ENCODE measurements at regions not wholly inside any gene's neighbourhood (a gene's known extent, or its start where the extent isn't known, plus 50 kb on each side); places are given as distances from the start of the nearest gene placed in this dataset.

DNA sequence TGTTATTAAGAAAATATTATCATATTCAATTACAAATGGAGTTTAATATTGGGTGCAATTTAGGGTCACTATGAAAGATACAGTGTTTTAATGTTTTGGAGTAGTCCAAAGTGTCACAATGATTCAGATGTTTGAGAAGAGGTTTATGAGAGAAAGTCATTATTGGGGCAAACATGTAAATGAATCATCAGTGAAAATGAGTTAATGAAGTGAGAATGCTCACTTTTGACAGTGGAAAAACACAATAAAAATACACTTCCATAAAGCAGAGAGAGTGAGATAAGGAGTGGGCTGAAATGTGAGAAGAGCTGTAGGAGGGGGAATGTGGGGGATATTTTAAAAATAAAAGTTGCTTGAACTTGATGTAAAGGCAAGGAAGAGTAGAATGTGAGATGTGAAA lies 957.1 kb downstream of the PCDH18 start:
- H3K4me3 ChIP-seq = no peak overlapping the region
- H3K4me1 ChIP-seq = no peaks in the 10 kb centered on the region
- H3K36me3 ChIP-seq = no peaks in the 10 kb centered on the region
- no peaks in the 10 kb centered on the region for H3K9me3 ChIP-seq
- TF ChIP-seq, protein P1, sequence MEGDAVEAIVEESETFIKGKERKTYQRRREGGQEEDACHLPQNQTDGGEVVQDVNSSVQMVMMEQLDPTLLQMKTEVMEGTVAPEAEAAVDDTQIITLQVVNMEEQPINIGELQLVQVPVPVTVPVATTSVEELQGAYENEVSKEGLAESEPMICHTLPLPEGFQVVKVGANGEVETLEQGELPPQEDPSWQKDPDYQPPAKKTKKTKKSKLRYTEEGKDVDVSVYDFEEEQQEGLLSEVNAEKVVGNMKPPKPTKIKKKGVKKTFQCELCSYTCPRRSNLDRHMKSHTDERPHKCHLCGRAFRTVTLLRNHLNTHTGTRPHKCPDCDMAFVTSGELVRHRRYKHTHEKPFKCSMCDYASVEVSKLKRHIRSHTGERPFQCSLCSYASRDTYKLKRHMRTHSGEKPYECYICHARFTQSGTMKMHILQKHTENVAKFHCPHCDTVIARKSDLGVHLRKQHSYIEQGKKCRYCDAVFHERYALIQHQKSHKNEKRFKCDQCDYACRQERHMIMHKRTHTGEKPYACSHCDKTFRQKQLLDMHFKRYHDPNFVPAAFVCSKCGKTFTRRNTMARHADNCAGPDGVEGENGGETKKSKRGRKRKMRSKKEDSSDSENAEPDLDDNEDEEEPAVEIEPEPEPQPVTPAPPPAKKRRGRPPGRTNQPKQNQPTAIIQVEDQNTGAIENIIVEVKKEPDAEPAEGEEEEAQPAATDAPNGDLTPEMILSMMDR (IDR thresholded peaks at IDR 0.05) = no peak
- no peaks in the 10 kb centered on the region for H3K27me3 ChIP-seq
- DNase-seq = no peak
- no peak overlapping the region for H3K27ac ChIP-seq
- intact Hi-C loops (cut with DNase I) = no loop called here
- H3K9ac ChIP-seq (ENCODE audit: low read depth in 2 of 2, low read length in 2 of 2) = no peak overlapping the region

DNA sequence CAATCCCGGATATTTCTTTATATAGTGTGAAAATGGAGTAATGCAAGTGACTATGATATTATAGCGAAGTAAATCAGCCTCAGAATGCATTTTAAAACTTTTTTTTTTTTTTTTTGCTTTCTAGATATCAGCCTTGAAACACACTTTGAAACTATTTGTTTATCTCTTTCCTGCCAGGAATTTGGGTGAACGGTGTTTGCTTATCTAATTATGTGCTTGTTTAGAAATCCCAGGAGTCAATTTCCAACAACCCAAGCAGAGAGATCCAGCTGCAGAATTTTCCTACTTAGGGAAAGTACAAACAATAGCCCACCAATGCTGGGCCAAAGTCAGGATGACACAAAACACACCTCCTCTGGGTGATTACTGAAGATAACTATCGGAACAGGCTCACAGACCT lies 958.8 kb downstream of the PCDH18 start:
- no peak overlapping the region for H3K4me3 ChIP-seq
- TF ChIP-seq, protein P1 (IDR thresholded peaks at IDR 0.05) = no peak
- no peak for DNase-seq
- intact Hi-C loops (cut with DNase I) = no loop called here
- H3K9ac ChIP-seq (ENCODE audit: low read depth in 2 of 2, low read length in 2 of 2) = no peak overlapping the region
- H3K27me3 ChIP-seq = no peaks in the 10 kb centered on the region
- H3K9me3 ChIP-seq = no peaks in the 10 kb centered on the region
- H3K36me3 ChIP-seq = no peaks in the 10 kb centered on the region
- H3K4me1 ChIP-seq = no peaks in the 10 kb centered on the region
- H3K27ac ChIP-seq = no peak overlapping the region

DNA sequence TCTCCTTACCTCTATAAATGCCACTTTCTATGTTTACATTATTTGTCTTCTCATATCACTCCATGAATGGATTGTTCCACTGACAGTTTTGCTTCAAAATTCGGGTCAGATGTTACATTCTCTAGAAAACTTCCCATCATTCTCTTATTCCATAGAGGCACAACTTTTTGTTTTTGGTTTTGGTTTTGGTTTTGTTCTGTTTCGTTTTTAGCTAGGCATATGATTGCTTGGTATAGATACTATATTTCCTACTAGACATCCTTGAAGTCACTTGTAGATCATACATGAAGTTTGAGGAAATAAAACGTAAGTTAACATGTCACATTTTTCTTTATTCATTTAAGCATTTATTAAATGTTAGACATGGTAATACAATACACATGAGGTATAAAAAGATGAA lies 961.0 kb downstream of the PCDH18 start:
- Histone ChIP-seq H3K27me3 (no peaks in the 10 kb centered on the region), H3K4me3 (no peak overlapping the region), H3K36me3 (no peaks in the 10 kb centered on the region), H3K27ac (no peak overlapping the region), H3K9ac (ENCODE audit: low read depth in 2 of 2, low read length in 2 of 2) (no peak overlapping the region), H3K9me3 (no peaks in the 10 kb centered on the region), H3K4me1 (no peaks in the 10 kb centered on the region)
- DNase-seq = no peak
- TF ChIP-seq, protein P1 (IDR thresholded peaks at IDR 0.05) = no peak
- intact Hi-C loops (cut with DNase I) = no loop called here

DNA sequence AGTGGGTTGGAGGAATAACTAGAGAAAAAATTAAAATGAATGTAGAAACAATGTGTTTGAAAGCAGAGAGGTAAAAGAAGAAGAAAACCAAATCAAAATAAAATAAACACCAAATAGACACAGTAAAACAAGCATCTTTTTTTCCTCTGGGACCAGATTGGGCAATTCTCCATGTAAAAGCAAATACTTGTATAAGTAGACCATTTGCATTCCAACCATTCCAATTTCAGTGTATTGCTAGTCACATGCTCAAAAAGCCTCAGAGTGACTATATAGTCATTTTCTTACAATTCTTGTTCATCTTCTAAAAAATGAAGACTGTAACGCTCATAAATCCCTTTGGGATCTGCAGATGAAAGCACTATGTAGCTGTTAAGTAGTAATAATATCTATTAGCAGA lies 969.5 kb downstream of the PCDH18 start:
- TF ChIP-seq, protein P1 (IDR thresholded peaks at IDR 0.05) = no peak
- no peaks in the 10 kb centered on the region for H3K4me1 ChIP-seq
- intact Hi-C loops (cut with DNase I) = no loop called here
- H3K27me3 ChIP-seq = no peaks in the 10 kb centered on the region
- H3K36me3 ChIP-seq = no peaks in the 10 kb centered on the region
- H3K9me3 ChIP-seq = no peaks in the 10 kb centered on the region
- no peak overlapping the region for H3K27ac ChIP-seq
- H3K9ac ChIP-seq (ENCODE audit: low read depth in 2 of 2, low read length in 2 of 2) = no peak overlapping the region
- DNase-seq = no peak
- no peak overlapping the region for H3K4me3 ChIP-seq

DNA sequence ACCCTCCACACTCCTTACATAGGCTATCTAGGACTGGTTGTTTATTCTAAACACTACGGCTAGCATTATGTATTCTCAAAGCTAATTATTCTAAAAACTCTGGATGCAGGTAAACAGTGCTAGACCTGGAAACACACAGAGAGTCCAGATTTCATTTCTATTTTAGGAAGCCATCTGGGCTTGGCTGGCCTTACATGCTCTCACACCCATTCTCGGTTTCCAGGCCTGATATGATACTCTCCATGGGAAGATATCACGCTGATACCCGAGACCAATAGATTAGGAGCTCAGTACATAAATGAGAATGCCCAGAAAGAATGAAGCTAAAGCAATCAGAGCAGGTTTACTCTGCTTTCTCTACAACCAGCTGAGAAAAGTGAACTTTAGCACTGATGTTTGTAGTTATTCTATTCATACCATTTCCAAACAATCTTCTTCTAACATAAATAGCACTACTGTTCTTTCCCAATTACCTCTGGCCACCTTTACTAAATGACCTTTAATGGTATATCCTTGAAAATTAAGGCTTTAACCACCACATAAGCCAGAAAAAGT lies 973.3 kb downstream of the PCDH18 start:
- Histone ChIP-seq H3K36me3 (no peaks in the 10 kb centered on the region), H3K27ac (no peak overlapping the region), H3K9me3 (no peaks in the 10 kb centered on the region), H3K27me3 (no peaks in the 10 kb centered on the region), H3K4me1 (no peaks in the 10 kb centered on the region), H3K4me3 (no peak overlapping the region), H3K9ac (ENCODE audit: low read depth in 2 of 2, low read length in 2 of 2) (no peak overlapping the region)
- no peak for DNase-seq
- TF ChIP-seq, protein P1 (IDR thresholded peaks at IDR 0.05) = no peak
- intact Hi-C loops (cut with DNase I) = no loop called here

Measured in colonic mucosa (tissue), 4 donors.